HPDE6-E6E7 (cell line): ENCODE measurements at regions not wholly inside any gene's neighbourhood (a gene's known extent, or its start where the extent isn't known, plus 50 kb on each side); places are given as distances from the start of the nearest gene placed in this dataset.
"Not testable (repeated sequence)": the region's sequence is repeated elsewhere in the genome, so short reads cannot be mapped to it uniquely, and the experiment has no call there.

Experiments
- DNase-seq: peaks from one replicate; pipeline ENCODE4 v3.0.0; 2011; ENCODE audit warnings: missing footprints; ENCODE audit errors: extremely low spot score

DNA sequence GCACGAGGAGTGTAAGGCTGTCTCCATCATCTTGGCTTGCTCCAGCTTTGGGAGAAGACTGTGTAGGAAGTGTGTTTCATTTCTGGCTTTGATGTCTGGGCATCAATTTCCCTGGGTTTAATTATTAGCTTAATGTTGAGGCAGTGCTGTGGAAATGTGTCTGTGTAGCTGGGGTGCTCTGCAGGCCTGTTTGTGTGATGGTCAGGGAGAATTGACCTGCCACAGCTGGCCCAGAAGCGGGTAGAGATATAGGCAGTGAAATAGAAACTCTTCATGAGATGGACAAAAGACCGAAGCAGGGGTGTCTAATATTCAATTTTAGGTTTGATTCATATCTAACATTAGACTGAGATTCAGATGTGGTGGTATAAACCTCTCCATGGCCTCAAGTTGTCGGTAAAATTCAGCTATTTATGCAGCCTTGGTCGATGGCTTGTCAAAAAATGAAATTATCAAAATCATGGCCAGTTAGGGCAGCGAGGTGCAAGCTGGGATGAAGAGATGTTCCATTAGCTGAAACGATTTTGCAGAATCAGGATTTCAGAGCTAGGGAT, 95.3 kb upstream of the SNX9 start:
- DNase-seq = no peak

DNA sequence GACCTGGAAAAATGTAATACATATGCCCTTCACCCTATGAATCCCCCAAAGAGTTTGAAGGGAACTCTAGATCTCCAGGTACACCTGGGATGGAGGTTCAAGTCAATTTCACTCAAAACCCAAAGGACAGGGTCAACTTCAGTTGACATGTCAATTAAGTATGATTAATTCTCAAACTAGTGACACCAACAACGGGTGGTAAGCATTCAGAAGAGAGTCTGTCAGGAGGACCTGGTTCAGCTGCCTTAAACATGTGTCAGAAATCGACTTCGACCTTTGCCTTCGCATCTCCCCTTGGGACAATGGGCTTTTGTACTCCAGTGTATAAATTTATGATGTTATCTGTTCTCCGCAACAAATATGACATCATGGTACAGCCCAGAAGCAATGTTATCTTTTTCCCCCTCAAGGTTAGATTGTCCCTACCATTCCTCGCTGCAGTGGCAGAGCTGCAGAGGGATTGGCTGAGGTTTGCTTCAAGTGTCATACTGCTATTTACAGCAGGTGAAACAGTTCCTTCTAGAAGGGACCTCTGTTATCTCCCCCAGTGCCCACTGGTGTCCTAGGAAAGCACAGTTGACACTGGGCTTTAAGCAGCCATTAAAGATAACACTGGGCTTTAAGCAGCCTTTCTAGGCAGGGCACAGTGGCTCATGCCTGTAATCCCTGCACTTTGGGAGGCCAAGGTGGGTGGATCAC, 94.7 kb upstream of the SNX9 start:
- no peak for DNase-seq

DNA sequence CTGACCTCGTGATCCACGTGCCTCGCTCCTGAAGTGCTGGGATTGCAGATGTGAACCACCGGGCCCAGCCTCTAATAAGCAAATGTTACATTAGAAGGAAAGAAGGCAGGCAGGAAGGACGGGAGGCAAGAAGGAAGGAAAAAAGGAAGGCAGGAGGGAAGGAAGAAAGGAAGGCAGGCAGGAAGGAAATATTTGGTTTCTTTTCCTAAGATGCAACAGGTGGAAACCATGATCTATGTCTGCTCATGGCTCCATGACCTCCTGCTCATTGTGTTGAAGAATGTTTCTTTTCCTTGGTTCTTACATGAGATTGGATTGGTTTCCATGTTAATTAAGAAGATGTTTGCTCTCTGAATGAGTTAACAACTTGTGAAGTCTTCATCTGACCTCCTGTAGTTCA, 91.8 kb upstream of the SNX9 start:
- DNase-seq = no peak

DNA sequence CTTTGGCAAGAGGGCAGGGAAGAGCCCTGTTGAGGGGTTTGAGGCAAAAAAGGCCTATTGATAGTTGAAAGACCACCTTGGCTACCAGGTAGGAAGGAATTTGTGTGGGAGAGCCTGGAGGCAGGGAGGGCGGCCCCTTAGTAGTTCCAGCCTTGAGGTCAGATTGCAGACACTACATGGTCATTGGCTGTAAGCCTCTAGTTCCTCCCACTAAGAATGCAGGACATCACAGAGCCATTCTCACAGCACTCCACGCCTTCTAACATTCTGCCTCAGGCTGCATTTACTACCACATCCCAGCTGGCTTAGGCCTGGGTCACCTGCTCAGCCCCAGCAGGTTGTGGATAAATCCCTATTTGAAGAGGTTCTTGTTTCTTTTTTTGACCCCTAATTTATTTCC, 91.0 kb upstream of the SNX9 start:
- no peak for DNase-seq

DNA sequence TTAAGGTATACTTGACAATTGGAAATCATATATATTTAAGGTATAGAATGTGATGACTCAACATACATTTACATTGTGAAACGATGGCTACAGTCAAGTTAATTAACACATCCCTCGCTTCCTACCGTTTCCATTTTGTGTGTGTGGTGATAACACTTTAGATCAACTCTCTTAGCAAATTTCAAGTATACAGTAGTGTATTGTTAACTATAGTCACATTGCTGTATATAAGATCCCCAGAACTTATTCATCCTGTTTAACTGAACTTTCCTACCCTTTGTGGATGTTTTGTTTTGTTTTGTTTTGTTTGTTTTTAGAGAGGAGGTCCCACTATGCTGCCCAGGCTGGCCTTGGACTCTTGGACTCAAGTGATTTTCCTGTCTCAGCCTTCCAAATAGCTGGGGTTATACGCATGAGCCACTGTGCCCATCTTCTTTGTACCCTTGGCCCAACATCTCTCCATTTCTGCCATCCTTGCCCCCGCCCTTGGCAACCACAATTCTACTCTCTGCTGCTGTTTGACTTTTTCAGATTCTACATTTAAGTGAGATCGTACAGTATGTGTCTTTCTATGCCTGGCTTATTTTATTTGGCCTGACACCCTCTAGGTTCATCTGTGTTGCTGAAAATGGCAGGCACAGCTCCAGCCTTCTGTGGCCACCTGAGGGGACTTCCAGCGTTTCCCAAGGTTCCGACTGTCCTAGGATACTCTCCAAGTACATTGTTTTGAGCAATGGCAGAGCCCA, 90.5 kb upstream of the SNX9 start:
- no peak for DNase-seq

DNA sequence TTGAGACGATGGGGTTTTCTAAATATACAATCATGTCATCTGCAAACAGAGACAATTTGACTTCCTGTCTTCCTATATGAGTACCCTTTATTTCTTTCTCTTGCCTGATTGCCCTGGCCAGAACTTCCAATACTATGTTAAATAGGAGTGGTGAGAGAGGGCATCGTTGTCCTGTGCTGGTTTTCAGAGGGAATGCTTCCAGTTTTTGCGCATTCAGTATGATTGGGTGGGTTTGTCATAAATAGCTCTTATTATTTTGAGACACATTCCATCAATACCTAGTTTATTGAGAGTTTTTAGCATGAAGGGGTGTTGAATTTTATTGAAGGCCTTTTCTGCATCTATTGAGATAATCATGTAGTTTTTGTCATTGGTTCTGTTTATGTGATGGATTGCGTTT, 86.5 kb upstream of the SNX9 start:
- not testable (repeated sequence) for DNase-seq

DNA sequence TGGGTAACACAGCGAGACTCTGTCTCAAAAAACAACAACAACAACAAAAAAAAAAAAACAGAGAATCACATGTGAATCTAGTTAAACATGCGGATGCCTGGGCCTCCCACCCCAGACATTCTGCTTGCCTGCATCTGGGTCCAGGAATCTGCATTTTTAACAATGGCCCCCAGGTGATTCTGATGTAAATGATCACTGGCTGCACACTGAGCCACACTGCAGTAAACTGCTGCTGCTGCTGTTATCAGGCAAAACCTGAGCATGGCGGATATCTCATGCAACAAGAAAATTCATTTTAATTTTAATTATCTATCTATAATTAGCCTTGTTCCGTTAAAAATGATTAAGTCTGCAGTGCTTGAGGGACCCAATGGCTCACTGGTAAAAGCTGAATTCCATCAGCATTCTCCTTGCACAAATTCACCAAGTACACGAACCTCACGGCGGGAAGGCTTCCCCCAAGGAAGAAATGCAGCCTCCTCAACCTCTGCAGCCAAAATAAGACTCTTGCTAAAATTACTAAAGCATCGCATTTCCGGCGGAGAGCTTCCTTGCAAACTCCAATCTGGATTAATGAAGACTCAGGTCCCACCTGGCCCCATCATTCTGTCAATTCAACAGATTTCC, 81.6 kb upstream of the SNX9 start:
- no peak for DNase-seq

DNA sequence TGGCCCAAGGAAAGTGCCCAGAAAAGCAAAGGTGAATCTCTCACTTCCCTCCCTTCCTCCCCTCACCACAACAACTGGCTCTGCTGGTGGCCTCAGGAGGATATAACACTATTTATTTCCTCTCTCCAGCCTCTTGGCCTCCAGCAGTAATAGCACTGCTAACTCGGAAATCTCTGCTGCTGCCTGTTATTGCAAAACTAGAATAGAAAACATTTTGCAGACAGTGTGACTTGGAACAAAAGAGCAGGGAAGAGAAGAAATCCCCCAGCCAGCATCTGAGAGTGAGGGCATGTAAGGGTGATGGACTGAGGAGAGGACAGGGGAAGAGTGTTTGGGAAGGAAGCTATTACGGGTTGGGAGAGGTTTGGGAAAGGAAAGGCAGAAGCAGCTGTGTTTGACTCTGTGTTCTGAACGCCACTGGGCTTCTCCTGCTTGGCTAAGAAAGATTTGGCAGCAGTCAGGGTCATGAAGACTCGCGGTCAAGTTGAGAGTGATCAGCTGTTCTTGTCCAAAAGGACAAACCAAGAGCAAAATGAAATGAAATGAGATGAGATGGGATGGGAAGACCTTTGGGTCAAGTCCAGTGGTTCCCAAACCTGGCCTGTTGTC, 81.0 kb upstream of the SNX9 start:
- DNase-seq = no peak

DNA sequence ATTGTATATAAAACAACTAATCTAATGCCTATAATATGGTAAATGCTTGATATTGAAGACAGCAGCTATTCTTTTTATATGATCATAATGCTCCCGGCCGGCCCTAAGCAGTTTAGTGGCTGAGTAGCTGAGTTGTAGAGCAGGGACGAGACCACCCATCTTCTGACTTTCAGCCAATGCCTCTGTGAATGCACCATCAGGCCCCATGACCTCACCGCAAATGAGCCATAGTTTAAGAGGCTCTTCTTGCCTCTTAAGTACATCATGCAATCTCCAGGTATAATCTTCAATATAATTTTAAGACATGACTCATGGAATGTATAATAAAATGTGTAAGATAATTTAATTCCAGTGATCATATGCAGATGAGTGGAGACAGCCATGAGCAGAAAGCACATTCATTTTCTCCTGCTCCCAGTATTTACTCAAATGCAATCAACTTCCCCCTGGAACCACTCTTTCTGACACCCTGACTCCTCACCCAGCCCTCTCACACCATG, 78.9 kb upstream of the SNX9 start:
- DNase-seq = no peak

DNA sequence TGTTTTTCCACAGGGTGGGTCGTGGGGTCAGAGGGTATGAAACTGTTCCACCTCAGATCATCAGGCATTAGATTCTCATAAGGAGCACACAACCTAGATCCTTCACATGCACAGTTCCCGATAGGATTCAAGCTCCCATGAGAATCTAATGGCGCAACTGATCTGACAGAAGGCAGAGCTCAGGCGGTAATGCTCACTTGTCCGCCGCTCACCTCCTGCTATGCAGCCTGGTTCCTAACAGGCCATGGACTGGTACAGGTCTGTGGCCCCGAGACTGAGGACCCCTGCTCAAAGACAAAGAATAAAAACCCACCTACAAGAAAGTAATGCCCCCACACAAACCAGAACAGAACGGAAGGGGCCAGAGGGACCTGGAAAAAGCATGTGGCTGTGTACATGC, 76.1 kb upstream of the SNX9 start:
- DNase-seq = no peak

DNA sequence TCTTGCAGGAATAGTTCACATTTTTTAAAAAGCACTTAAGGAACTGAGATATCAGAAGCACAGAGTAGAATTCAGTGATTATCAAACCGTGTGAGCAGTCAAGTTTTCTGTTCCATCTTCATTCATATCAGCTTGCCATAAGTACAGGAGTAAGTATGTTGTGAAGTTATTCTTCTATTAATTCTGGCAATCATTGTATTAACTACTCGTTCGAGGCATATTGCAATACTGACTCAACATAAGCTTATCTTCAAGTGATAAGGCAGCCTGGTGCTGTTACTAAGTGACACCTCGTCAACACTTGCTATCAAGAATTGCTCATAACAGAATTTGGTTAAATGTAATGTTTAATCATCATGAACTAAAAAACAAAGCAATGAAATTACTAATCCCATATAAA, 75.7 kb upstream of the SNX9 start:
- DNase-seq = no peak

DNA sequence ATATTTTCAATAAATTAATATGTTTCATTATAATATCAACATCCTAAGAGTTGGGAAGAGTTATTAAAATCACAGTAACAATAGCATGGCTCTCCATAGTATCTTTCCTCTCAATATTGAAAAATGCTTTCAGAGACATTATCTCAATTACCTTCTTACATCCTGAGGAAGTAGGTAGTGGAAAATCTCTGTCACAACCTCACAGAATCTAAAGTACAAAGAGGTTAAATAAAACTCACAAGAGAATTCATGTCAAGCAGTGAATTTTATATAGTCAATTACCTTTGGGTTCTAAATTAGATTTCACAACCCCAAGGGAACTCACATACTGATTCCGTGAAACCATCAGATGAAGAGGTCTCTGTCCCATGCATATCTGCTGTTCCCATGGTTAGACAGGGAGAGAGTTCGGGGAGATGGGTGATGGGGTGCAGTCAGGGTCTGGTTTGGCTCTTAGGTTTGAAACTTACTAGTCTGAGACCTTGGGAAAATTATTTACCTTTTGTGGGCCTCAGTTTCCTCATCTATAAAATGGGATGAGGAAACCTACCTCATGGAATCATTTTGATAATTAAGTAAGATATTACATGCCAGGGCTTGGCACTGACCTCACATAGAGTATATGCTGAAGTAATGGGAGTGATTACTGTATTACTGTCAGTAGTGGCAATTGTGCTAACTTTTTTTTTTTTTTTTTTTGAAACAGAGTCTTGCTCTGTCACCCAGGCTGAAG, 74.0 kb upstream of the SNX9 start:
- DNase-seq = no peak

DNA sequence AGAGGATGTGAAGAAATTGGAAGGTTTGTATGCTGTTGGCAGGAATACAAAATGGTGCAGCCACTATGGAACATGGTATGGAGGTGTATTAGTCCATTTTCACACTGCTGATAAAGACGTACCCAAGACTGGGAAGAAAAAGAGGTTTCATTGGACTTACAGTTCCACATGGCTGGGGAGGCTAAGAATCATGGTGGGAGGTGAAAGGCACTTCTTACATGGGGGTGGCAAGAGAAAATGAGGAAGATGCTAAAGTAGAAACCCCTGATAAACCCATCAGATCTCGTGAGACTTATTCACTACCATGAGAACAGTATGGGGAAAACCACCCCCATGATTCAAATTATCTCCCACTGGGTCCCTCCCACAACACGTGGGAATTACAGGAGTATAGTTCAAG, 72.1 kb upstream of the SNX9 start:
- DNase-seq = not testable (repeated sequence)

DNA sequence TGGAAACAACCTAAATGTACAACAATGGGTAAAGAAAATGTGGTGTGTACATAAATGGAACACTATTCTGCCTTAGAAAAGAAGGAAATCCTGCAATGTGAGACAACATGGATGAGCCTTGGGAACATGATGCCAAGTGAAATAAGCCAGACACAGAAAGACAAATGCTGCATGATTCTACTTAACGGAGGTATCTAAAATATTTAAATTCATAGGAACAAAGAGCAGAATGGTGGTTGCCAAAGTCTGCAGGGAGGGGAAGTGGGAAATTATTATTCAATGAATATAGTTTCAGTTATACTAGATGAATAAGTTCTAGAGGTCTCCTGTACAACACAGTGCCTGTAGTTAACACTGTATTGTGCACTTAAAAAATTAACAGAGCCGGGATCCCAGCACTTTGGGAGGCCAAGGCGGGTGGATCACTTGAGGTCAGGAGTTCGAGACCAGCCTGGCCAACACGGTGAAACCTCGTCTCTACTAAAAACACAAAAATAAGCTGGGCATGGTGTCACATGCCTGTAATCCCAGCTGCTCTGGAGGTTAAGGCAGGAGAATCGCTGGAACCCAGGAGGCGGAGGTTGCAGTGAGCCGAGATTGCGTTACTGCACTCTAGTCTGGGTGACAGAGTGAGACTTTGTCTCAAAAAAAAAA, 71.4 kb upstream of the SNX9 start:
- no peak for DNase-seq

DNA sequence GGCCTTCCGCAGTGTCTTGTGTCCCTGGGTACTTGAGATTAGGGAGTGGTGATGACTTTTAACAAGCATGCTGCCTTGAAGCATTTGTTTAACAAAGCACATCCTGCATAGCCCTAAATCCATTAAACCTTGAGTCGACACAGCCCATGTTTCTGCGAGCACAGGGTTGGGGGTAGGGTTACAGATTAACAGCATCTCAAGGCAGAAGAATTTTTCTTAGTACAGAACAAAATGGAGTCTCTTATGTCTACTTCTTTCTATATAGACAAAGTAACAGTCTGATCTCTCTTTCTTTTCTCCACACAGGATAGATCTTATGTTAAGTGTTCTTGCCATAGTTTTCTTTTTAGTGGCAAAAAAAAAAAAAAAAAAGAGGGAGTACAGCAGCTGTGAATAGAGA, 70.2 kb upstream of the SNX9 start:
- DNase-seq = not testable (repeated sequence)

DNA sequence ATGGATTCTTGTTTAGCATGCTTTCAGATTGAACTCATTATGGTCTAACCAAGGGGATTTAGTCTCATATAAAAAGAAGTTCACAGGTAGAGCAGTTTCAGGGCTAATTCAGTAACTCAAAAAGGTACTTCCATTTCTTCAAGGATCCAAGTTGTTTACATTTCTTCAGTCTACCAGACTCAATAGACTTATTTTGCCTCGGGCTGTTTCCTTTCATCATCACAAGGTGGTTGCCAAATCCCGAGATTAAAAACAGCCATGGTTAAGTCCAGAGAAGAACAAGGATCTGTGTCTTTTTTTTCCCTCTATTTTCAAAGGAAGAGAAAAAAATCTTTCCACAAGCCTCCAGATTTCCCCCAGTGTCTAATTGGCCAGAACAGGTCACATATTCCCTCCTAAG, 69.8 kb upstream of the SNX9 start:
- no peak for DNase-seq

DNA sequence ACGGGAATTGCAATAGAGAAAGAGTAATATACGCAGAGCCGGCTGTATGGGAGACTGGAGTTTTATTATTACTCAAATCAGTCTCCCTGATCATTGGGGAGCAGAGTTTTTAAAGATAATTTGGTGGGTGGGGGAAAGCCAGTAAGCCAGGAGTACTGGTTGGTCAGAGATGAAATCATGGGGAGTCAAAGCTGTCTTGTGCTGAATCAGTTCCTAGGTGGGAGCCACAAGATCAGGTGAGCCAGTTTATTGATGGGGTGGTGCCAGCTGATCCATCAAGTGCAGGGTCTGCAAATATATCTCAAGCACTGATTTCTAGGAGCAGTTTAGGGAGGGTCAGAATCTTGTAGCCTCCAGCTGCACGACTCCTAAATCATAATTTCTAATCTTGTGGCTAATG, 69.2 kb upstream of the SNX9 start:
- not testable (repeated sequence) for DNase-seq

DNA sequence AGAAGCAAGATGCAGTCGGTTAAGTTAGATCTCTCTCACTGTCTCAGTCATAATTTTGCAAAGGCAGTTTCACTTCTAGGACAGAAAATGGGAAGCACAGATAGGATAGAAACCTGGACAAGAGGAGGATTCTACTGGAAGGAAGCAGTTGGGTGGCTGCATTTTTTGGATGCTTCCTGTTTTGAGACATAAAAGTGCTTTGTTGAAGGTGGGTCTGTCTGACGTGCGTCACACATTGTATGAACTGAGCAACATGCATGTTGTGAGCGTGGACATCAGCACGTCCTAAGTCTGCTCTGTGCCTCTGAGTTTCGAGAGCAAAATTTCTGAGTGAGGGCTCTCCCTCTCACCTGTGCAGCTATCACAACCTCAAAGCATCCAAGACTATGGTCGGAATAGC, 68.7 kb upstream of the SNX9 start:
- no peak for DNase-seq

DNA sequence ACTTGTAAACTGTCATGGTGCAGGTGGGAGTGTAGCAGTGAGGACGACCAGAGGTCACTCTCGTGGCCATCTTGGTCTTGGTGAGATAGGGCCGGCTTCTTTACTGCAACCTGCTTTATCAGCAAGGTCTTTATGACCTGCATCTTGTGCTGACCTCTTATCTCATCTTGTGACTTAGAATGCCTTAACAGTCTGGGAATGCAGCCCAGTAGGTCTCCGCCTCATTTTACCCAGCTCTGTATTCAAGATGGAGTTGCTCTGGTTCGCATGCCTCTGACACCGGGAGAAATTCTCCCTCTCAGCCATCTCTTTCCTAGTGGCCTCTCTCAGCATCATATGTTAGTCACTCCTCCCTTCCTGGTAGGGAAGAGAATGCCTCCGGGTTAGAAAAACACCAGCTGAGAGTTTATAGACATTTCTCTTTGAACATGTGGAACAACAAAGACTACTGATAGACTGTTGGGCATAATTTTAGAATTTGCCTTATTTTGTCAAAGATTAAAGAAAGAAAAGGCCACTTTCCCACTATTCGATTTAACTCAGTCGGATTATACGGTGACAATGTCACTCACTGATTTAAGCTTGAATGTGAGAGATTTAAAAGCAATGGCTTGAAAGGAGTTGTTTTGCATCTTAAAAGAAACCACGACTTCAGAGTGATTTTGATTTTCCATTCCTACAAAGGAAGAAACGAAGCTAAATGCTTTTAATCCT, 67.9 kb upstream of the SNX9 start:
- no peak for DNase-seq

DNA sequence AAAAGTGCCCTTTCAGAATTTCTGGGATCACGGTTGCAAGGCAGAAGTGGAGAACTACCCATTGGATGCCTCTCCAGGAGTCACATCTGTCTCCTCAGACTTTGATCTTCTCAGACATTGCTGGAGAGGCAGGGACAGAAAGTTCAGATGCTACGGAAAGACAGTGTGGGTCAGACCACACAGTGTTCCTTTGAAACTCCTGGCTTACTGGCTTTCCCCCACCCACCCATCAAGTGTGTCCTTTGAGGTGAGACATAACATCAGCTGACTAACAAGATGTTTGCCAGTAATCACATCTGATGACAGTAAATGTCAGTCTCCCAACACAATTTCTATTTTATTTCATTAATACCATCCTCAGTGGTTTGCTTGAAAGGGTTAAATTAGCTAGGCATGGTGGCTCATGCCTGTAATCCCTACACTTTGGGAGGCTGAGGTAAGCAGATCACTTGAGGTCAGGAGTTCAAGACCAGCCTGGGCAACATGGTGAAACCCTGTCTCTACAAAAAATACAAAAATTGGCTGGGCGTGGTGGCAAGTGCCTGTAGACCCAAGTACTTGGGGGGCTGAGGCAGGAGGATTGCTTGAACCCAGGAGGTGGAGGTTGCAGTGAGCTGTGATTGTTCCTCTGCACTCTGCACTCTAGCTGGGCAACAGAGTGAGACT, 67.2 kb upstream of the SNX9 start:
- DNase-seq = no peak
